Heart right ventricle (tissue), 16 donors: ENCODE measurements at regions not wholly inside any gene's neighbourhood (a gene's known extent, or its start where the extent isn't known, plus 50 kb on each side); places are given as distances from the start of the nearest gene placed in this dataset.
"Not testable (repeated sequence)": the region's sequence is repeated elsewhere in the genome, so short reads cannot be mapped to it uniquely, and the experiment has no call there.

Experiments
- ATAC-seq, 8 donors: fragments of 200-7000 bp; cut with Tn5 transposase; one replicate each; pipeline ENCODE4 v1.9.1; 2020; ENCODE audit warnings: mild to moderate bottlenecking in 8 of 8, moderate library complexity in 8 of 8, moderate number of reproducible peaks in 1 of 8
- DNase-seq, 2 donors: peaks; one replicate each; pipeline ENCODE4 v3.0.0-alpha.2; 2020
- H3K27ac ChIP-seq, 10 donors: fragments of 200-600 bp; sonication (generic) in 2 of 10; one replicate each; pipeline versions ENCODE4 v1.5.0 to v1.8.0; 2020 to 2022; ENCODE audit warnings: mild to moderate bottlenecking in 3 of 10
- H3K27me3 ChIP-seq, 7 donors: fragments of 200-600 bp; one replicate each; pipeline ENCODE4 v1.8.0; 2021 to 2022; ENCODE audit warnings: mild to moderate bottlenecking in 2 of 7
- H3K36me3 ChIP-seq, 9 donors: fragments of 200-600 bp; sonication (generic) in 1 of 9; one replicate each; pipeline versions ENCODE4 v1.5.0 to v1.8.0; 2020 to 2022; ENCODE audit warnings: mild to moderate bottlenecking in 2 of 9
- H3K4me1 ChIP-seq, 9 donors: fragments of 200-600 bp; sonication (generic) in 1 of 9; one replicate each; pipeline versions ENCODE4 v1.5.0 to v1.8.0; 2020 to 2022; ENCODE audit warnings: mild to moderate bottlenecking in 4 of 9
- H3K4me3 ChIP-seq, 10 donors: fragments of 200-600 bp; sonication (generic) in 2 of 10; one replicate each; pipeline versions ENCODE4 v1.5.0 to v1.8.0; 2020 to 2022; ENCODE audit warnings: mild to moderate bottlenecking in 7 of 10, moderate library complexity in 2 of 10
- H3K9me3 ChIP-seq, 11 donors: fragments of 200-600 bp in 10 of 11; sonication (generic) in 2 of 11; one replicate each; pipeline versions ENCODE4 v1.5.0 to v1.8.0; 2013 to 2022; ENCODE audit warnings: mild to moderate bottlenecking in 2 of 11, control low read depth in 1 of 11, moderate library complexity in 1 of 11
- CTCF ChIP-seq, 9 donors: fragments of 200-600 bp; sonication (generic) in 2 of 9; IDR thresholded peaks; one replicate each; pipeline versions ENCODE4 v1.5.0 to v1.8.0; 2021 to 2022; ENCODE audit warnings: antibody characterized with exemption in 9 of 9, mild to moderate bottlenecking in 5 of 9, moderate library complexity in 1 of 9
- WGBS, 2 donors: extraction: QIAGEN DNeasy Blood & Tissue Kit; methylation state at CpG; one replicate each; pipeline ENCODE4 v1.1.7; 2013; ENCODE audit warnings: inconsistent platforms in 1 of 2; 5-methylcytosine and 5-hydroxymethylcytosine counted together
- intact Hi-C, 10 donors: fragments of 100-400 bp; cut with DNase I; formaldehyde crosslinking; loops; one replicate each; pipeline versions ENCODE4 v1.11.1 to v1.14.2; 2022
- donor health status: Arrhythmogenic right ventricular cardiomyopathy.
- donor health status: ischemic (EF 13 %, LVEDD 7.1; RV severe dilation, severe dysfunction).
- donor health status: healthy with polysubstance abuse.
- donor health status: DM: no; HTN: yes; CAD: no.
- donor health status: DM: no; HTN: no; CAD: no.
- donor health status: ischemic (EF 25% LVEDD 6.9; RV normal size, moderate dysfunction).
- donor health status: ischemic (EF 25% LVEDD 5.7; RV mildly dilated, moderate dysfunction).
- donor health status: healthy.
- donor health status: DM: yes; HTN: yes; CAD: no.
- donor health status: Ischemic cardiomyopathy.
- donor health status: ischemic (EF 35%, LVEDD 5.7; RV mildly dilated, moderate dysfunction).
- donor health status: nonischemic (EF 11% LVEDD 7.7; RV severe dilation, severe dysfunction).
- donor health status: DM: yes; HTN: yes; CAD: no.
- donor health status: PGD.
- donor health status: ischemic (EF 29% LVEDD 5.4; RV normal size, mild dysfunction).
- donor health status: nonischemic (EF 23%, LVEDD 6.1; RV moderate dilation, normal function).

DNA sequence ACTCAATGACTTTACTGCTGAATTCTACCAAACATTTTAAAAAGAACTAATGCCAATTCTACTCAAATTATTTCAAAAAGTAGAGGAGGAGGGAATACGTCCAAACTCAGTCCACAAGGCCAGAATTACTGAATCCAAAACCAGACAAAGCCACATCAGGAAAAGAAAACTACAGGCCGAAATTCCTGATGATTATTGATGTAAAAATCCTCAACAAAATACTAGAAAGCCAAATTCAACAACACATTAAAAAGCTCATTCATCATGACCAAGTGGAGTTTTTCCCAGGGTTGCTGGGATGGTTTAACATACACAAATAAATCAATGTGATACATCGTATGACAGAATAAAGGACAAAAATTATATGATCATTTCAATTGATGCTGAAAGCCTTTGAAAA, 103.9 kb upstream of the UBE2E3 start:
- intact Hi-C loops, result no loop called here
- 19 to 28% methylated on average over 3 of the region's 3 CpGs for WGBS, 2 donors

DNA sequence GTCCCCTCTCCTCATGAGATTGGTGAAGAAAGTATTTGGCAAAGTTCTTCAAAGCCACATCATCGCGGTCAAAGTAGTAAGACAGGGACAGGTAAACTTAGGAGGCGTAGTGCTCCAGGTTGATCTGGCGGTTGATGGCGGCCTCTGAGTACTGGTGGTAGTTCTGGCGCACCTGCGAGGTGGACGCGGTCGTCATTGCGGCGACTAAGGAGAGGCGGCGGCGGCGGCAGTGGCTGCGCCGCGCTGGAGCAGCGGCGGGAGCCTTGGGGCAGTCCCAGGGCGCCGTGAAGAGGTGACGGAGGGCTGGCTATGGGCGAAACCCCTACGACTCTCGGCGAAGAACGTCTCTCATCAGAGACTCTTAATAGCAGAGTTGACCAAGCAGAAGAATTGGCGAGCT, 107.2 kb upstream of the UBE2E3 start:
- peaks cover 0 to 4% (median 0%) of the 10 kb centered on the region in 7 donors for H3K27me3 ChIP-seq
- intact Hi-C loops, result no loop called here
- H3K36me3 ChIP-seq, result no peaks in the 10 kb centered on the region
- H3K27ac ChIP-seq, result no peak overlapping the region
- TF ChIP-seq CTCF (IDR thresholded peaks at IDR 0.05), result no peak
- 65 to 83% methylated on average over 26 to 27 of the region's 30 CpGs for WGBS, 2 donors
- DNase-seq (no peak), ATAC-seq (no peak)
- H3K4me3 ChIP-seq, result no peak overlapping the region
- H3K4me1 ChIP-seq, result no peaks in the 10 kb centered on the region
- H3K9me3 ChIP-seq, result peaks cover 0 to 18% (median 0%) of the 10 kb centered on the region in 11 donors

More for the DNA sequence above, 103.9 kb upstream of the UBE2E3 start:
- no peaks in the 10 kb centered on the region for H3K4me1 ChIP-seq
- peaks cover 0 to 4% (median 0%) of the 10 kb centered on the region in 7 donors for H3K27me3 ChIP-seq
- H3K27ac ChIP-seq, result no peak overlapping the region
- no peak overlapping the region for H3K4me3 ChIP-seq
- H3K36me3 ChIP-seq, result no peaks in the 10 kb centered on the region
- no peak for TF ChIP-seq CTCF (IDR thresholded peaks at IDR 0.05)
- peaks cover 0 to 23% (median 0%) of the 10 kb centered on the region in 11 donors for H3K9me3 ChIP-seq
- ATAC-seq (no peak), DNase-seq (no peak)

- H3K4me3 ChIP-seq, H3K27me3 ChIP-seq, H3K27ac ChIP-seq, H3K4me1 ChIP-seq, ATAC-seq, DNase-seq, H3K36me3 ChIP-seq, intact Hi-C loops: not testable (repeated sequence)
- peaks cover 0 to 15% (median 0%) of the 10 kb centered on the region in 11 donors for H3K9me3 ChIP-seq
- WGBS, 2 donors, result 87 to 92% methylated on average over 6 to 8 of the region's 8 CpGs
These were observed 107.6 kb upstream of the UBE2E3 start for GRCh38 chr2:180872781-180873180.

DNA sequence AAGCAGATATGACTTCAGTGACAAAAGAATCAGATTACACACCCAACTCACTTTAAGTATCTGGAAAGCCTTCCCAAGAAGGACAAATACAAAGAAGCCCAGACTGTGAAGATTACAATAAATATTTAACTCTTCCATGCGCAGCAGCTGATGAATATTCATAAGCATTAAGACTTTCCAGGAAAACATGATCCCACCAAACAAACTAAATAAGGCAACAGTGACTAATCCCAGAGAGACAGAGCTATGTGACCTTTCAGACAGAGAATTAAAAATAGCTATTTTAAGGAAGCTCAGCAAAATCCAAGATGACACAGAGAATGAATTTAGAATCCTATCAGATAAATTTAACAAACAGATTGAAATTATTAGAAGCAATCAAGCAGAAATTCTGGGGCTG, 108.2 kb upstream of the UBE2E3 start:
- H3K27me3 ChIP-seq, result peaks cover 0 to 4% (median 0%) of the 10 kb centered on the region in 7 donors
- peaks cover 0 to 15% (median 0%) of the 10 kb centered on the region in 11 donors for H3K9me3 ChIP-seq
- no peak for TF ChIP-seq CTCF (IDR thresholded peaks at IDR 0.05)
- H3K27ac ChIP-seq, result no peak overlapping the region
- H3K36me3 ChIP-seq, result no peaks in the 10 kb centered on the region
- no peaks in the 10 kb centered on the region for H3K4me1 ChIP-seq
- no peak for ATAC-seq
- WGBS, 2 donors, result 82 to 83% methylated on average over 1 of the region's 1 CpG
- intact Hi-C loops, result no loop called here
- no peak overlapping the region for H3K4me3 ChIP-seq
- no peak for DNase-seq

DNA sequence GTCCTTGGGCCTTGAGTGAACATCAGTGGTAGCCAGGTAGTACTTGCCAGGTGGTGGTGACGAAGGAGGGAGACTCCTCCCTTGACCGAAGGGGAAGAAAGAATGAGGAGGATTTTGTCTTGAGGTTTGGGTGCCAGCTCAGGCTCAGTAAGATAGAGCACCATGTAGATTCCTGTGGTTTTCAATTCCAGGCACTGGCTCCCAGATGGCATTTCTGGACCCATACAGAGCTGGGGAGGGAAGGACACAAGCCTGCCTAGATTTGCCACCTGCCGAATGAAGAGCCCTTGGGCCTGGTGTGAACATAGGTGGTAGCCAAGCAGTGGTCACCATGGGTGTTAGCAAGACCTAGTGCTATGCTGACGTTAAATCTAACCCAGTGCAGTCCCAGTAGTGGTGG, 108.8 kb upstream of the UBE2E3 start:
- 68 to 70% methylated on average over 4 of the region's 4 CpGs for WGBS, 2 donors
- no peak for ATAC-seq

More for the DNA sequence above, 108.8 kb upstream of the UBE2E3 start:
- Histone ChIP-seq H3K27me3 (peaks cover 0 to 4% (median 0%) of the 10 kb centered on the region in 7 donors), H3K27ac (no peak overlapping the region), H3K9me3 (peaks cover 0 to 10% (median 0%) of the 10 kb centered on the region in 11 donors), H3K4me1 (no peaks in the 10 kb centered on the region), H3K4me3 (no peak overlapping the region), H3K36me3 (no peaks in the 10 kb centered on the region)
- intact Hi-C loops, result no loop called here
- no peak for DNase-seq
- no peak for TF ChIP-seq CTCF (IDR thresholded peaks at IDR 0.05)
